B cell (primary cell): ENCODE measurements at regions not wholly inside any gene's neighbourhood (a gene's known extent, or its start where the extent isn't known, plus 50 kb on each side); places are given as distances from the start of the nearest gene placed in this dataset.

ENCODE experiments used
- EZH2 ChIP-seq: IDR thresholded peaks from 2 replicates; pipeline ENCODE4 v1.6.1; 2012; ENCODE audit warnings: borderline replicate concordance, low read depth, mild to moderate bottlenecking, moderate library complexity, low read length; ENCODE audit not compliant: insufficient read depth, poor library complexity, severe bottlenecking
- TF ChIP-seq, protein P1 (sequence below): fragments of 200-600 bp; IDR thresholded peaks from one replicate; pipeline ENCODE4 v1.8.0; 2022; ENCODE audit warnings: antibody characterized with exemption, mild to moderate bottlenecking

GRCh38 chr1:163999131-163999530, 559.9 kb upstream of the PBX1 start:
- TF ChIP-seq, protein P1, sequence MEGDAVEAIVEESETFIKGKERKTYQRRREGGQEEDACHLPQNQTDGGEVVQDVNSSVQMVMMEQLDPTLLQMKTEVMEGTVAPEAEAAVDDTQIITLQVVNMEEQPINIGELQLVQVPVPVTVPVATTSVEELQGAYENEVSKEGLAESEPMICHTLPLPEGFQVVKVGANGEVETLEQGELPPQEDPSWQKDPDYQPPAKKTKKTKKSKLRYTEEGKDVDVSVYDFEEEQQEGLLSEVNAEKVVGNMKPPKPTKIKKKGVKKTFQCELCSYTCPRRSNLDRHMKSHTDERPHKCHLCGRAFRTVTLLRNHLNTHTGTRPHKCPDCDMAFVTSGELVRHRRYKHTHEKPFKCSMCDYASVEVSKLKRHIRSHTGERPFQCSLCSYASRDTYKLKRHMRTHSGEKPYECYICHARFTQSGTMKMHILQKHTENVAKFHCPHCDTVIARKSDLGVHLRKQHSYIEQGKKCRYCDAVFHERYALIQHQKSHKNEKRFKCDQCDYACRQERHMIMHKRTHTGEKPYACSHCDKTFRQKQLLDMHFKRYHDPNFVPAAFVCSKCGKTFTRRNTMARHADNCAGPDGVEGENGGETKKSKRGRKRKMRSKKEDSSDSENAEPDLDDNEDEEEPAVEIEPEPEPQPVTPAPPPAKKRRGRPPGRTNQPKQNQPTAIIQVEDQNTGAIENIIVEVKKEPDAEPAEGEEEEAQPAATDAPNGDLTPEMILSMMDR: no peak
- TF ChIP-seq EZH2: no peak
